NCI-H1694 (cell line): ENCODE measurements at regions not wholly inside any gene's neighbourhood (a gene's known extent, or its start where the extent isn't known, plus 50 kb on each side); places are given as distances from the start of the nearest gene placed in this dataset.

Source experiments
- DNase-seq: peaks from one replicate; lab custom pipeline; 2025; lab: John Stamatoyannopoulos, UW

DNA sequence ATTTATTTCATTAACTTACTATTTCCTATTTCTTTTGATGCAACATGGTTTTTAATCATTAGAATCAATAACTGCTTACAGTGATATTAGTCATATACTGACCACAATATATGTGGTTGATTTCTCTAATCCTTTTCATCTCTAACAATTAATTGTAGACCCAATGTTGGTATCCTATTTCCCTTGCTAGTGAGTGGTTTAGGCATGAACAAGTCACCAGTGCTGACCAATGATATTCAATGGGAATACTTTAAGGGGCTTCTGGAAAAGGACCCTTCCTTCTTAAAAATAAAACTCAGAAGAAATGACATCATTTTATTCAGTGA is 672.4 kb upstream of the GRAMD2B start:
- DNase-seq: no peak

DNA sequence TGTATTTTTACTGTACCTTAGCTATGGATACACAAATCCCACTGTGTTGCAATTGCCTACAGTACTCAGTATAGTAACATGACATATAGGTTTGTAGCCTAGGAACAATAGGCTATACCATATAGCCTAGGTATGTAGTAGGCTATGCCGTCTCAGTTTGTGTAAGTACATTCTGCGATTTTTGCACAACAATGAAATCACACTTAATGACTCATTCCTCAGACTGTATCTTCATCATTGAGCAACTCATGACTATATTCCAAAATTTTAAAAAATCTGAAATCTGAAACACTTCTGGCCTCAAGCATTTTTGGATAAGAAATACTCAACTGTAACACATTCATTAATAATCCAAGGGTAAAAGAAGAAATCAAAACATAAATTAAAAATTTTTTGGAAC is 666.8 kb upstream of the GRAMD2B start:
- no peak for DNase-seq

DNA sequence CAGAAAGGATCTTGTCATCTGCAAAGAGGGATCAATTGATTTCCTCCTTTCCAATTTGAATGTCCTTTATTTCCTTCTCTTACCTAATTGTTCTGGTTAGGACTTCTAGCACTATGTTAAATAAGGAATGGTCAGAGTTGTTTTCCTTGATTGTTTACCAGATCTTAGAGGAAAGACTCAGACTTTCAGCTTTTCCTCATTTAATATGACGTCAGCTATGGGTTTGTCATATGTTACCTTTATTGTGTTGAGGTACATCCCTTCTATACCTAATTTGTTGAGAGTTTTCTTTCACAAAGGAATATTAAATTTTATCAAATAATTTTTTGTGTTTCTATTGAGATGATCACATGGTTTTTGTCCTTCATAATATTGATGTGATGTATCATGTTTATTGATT is 656.5 kb upstream of the GRAMD2B start:
- no peak for DNase-seq

DNA sequence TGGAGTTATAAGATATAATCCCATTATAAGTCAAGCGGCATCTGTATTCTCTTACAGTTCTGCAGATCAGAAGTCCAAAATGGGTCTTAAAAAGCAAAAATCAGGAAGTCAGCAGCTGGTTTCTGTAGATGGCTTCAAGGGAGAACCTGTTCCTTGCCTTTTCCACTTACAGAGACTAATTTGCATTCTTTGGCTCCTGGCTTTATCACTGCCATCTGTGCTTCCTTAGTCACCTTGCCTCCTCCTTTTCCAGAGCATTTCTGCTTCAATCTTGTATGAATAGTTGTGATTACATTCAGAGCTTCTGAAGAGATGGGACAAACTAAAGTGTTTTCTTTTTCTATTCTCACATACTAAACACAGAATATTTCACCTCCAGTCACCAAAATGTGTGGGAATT is 647.3 kb upstream of the GRAMD2B start:
- DNase-seq: no peak

DNA sequence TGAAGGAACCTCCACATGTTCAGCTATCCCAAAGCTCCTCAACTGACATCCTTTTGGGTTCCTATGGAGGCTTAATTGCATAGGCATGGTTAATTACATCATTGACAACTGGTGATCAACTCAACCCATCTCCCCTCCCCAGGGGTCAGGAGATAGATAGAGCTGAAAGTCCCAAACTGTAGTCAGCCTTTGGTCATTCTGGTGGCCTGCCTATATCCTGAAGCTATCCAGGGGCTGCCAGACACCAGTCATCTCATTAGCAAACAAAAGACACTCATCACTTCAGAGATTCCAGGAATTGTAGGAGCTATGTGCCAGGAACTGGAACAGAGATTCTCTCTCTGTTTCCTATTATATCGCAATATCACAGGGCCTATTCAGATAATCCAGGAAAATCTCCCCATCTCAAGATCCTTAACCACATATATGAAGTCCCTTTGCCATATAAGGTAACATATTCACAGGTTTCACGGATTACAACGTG is 646.5 kb upstream of the GRAMD2B start:
- no peak for DNase-seq

DNA sequence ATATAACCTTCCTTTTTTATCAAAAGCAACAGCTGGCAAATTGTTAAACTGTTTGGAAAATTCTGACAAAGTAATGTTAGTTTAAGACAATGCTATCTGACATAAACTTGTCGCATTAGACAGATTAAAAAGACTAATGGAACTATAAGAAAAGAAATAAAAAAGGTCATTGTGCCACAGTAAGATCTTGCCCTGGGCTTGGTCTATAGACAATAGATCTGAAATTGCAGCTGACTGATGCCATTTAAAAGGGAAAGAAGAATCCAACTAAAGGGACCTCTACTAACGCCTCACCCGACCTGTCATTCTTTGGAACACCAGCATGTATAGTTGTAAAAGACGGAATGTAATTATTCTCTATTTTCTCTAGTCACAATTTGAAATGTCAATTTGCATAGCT is 644.4 kb upstream of the GRAMD2B start:
- DNase-seq: no peak

DNA sequence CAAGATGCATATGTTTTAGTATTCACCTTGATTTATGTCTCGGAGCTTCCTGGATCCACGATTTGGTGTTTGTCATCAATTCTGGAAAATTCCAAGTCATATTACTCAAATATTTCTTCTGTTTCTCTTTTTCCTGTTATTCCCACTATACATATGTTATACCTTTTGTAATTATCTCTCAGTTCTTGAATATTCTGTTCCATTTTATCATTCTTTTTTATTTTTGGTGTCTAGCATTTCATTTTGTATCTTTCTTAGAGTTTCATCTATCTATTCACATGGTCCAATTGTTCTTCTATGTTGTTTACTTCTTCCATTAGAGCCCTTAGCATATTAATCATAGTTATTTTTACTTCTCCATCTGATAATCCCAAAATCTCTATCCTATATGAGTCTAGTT is 637.8 kb upstream of the GRAMD2B start:
- DNase-seq: no peak

DNA sequence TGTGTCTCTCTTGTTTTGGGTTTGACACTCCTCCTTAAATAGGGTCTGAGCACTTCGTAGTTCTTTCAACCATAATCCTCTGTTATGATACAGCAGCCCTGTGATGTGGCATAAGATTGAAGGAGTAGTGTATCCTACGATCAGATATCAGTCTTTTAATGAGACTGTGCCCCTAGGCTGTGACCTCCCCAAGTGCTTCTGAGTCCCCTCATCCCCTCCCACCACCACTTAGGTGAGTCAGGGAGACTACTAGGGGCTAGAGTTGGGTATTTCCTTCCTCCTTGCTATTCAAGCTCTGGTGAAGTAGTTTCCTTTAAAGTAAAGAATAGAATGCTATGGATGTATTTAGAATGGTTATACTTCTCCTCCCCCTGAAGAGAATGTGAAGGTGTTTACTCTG is 637.2 kb upstream of the GRAMD2B start:
- DNase-seq: no peak

DNA sequence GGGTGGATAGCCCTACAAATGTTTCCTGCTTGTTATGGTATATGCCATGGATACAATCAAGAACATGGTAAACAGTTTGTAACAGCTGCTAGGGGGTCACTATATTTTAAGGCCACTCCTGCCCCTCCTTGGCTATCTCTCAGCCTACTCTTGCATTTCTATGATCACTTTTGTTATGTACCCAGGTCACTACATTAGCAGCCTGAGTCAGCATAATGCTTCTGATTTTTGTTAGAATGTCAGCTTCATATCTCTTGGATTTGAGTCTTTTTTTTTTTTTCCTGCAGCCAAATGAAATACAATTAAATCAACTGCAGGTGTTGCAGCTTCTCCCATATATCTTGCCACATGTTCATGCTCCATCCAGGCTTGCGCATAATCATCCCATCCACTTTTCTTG is 629.7 kb upstream of the GRAMD2B start:
- DNase-seq: no peak

DNA sequence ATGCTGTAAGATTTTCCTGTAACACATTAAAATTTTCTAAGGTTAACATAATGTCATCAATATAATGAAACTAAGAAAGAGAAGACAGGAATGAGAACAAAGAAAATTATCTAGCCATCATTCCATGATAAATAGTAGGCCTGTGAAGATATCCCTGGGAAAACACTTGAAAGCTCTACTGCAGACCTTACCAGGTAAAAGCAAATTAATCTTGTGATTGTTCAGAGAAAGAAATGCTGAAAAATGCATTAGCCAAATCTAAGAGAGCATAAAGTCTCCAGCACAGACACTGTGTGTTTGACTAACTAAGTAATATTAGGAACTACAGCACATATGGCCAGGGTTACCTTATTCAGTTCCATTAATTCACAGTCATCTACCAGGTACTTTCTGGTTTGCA is 628.3 kb upstream of the GRAMD2B start:
- DNase-seq: no peak

DNA sequence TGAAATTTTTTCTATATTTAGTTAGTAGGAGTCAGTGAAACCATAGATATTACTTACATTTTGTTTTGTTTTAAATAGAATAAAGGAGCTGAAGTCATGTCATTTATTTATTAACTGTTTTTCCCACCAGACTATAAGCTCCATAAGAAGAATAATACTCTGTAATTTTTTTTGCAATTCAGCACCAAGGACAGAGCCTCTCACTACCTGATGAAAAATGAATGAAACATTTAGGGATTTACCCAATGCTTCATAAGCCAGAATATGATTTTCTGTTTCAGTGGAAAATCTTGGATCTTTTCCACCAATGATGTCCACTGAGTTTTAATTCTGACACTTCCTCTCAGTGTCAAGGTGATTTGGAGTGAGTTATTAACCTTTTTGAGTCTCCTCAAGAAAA is 624.9 kb upstream of the GRAMD2B start:
- DNase-seq: no peak

DNA sequence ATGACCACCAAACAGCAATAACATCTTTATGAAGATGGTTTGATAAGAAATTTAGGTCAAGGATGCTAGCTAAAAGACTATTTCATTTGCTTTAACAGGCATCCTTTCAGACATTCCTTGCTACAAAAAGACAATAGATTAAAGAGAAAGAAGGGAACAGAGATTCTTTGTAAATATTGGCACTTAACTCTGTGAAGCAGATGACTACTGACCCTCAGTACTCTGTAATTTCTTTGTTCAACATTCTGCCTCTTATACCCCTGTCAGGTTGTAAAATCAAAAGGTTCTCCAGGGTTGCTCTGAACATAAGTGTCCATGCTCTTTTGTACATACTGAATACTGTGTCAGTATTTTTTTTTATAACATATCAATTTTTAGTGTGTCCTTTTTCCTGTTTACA is 610.6 kb upstream of the GRAMD2B start:
- no peak for DNase-seq

DNA sequence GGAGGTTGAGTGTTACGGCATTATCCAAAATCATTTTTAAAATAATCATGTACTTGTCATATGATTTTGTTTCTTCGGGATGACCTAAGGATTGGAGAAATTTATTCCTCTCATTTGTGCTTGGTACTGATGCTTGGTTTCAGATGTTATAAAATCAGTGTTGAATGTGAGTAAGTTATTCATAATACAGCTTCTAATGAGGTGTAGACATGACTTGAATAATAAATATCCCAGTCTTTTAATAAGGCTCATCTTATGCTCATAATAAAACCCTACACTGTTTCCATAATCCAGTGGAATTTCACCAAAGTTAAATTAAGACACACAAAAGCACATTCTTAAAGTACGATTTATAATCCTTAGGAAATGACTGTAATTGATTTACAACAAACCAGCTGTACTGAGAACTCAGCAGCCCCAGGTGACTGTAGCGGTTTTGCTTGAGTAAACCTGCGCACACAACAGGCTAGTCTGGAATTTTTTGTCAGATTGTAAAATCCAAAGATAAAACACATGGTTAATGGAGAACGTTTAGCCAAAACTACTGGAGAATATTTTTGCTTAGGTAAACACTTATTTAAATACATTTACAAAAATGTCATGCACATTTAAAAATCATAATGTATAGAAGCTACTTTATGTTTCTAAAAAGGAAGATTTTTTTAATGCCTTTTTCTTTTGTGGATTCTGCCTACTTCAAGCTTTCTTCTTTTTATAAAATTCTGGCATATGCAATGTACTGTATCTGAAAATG is 609.8 kb upstream of the GRAMD2B start:
- DNase-seq: no peak

DNA sequence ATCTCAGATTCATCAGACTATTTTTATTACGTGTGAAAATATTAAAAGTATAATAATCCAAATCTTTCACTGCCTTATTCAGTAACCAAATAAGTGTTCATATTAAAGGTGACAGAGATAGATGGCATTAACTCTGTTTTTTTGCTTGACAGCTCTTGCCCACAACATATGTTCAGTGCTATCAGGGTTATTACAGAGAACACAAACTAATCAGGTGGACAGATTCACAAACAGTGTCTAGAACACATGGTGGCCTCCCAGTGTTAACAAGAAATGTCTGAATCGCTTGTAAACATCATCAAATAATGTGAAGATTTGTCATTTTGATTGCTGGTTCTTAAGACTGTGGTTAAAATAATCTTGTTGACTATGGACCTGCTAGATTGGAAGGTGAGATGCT is 609.1 kb upstream of the GRAMD2B start:
- no peak for DNase-seq

DNA sequence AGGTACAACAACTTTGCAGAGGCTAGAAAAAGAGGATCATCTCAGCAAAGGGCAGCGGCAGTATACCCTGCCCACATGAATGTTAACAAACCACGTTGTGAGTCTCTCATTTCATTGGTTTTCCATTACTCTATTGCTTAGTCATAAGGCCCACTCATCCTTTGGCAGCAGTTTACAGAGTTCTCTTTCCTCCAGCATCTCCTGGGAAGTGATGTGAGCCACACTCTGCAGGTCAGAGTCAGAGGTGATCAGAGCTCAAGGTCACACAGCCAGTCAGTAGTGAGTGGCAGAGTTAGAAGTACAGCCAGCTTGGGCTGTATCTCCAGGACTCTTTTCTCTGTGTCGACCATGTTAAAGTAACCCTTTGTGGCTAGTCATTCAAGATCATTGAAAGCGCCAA is 599.6 kb upstream of the GRAMD2B start:
- no peak for DNase-seq

DNA sequence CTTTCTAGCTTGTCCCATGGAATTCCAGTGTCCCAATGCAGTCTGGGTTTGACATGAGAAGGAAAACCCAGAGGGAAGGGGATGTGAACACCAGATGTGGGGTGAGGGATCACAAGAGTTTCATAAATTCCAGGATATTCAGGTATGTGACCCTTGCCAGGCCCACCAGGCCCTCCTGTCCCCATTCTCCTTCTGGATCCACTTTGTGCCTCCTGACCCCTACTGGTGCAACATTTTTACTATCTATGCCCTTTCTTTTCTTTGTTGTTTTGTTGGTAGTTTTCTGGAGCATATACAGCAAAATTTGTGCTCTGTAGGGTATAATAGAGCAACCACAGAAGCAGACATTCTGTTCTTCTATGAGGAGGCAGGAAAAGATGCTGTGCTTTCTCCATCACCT is 597.0 kb upstream of the GRAMD2B start:
- no peak for DNase-seq

DNA sequence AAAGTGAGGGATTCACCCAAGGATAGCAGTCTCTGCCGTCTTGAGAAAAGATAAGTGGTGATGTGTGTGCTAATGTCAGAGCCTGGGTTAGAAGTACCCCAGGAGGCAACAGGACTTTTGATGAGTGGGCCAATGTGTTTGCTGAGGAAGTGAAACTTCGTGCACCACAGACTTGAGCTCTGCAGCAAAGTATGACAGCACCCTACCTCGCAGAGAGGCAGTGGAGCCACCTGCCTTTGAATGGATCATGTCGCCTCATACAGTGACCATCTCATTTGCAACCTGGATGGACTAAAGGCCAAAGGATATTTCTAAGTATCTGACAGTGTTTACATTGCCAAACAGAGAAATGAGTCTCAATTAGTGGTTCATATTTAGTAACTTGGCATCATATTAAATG is 593.9 kb upstream of the GRAMD2B start:
- DNase-seq: no peak

DNA sequence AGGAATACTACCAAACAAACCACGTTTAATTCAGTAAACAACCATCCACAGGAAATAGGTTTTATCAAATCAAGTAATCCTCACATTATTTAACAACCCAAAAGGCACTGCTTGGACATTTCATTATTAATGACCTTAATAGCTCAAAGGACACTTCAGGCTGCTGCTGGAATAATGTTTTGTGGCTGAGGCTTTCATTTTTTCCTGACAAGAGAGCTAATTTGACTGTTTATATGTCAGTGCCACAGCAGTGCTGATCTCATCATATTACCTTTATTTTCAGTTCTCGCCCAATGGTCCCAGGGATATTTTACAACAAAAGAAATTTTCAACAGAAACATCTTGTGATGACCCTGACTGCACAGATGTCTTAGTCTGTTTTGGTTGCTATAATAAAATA is 589.8 kb upstream of the GRAMD2B start:
- no peak for DNase-seq

DNA sequence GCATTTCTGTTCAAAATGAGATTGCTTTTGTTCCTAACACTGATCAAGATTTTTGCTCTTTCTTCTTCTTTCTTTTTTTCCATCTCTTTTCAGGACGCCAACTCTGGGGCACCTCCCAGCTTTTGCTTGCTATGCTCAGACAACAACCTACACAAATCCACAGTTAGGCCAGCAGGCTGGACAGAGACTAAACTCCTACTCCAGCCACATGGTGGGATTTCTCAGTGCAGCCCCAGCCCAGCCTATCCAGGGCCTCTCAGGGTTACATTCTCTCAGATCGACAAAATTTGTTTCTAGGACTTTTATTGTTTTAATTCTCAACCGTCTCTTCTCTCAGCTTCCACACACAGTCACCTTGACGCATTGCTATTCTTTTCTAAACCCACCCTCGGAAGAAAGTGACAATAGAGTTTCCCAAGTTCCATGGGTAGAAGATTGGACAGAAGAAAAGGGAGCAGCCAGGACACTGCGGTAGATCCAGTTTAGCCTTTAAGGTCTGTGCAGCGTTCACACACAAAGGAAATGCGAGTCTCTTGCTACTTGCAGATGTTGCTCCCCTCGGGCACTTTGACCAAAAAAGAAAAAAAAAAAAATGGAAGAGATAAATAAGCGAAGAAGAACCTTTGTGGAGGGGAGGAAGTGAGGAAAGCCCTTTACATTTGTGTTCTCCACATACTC is 588.6 kb upstream of the GRAMD2B start:
- DNase-seq: no peak

DNA sequence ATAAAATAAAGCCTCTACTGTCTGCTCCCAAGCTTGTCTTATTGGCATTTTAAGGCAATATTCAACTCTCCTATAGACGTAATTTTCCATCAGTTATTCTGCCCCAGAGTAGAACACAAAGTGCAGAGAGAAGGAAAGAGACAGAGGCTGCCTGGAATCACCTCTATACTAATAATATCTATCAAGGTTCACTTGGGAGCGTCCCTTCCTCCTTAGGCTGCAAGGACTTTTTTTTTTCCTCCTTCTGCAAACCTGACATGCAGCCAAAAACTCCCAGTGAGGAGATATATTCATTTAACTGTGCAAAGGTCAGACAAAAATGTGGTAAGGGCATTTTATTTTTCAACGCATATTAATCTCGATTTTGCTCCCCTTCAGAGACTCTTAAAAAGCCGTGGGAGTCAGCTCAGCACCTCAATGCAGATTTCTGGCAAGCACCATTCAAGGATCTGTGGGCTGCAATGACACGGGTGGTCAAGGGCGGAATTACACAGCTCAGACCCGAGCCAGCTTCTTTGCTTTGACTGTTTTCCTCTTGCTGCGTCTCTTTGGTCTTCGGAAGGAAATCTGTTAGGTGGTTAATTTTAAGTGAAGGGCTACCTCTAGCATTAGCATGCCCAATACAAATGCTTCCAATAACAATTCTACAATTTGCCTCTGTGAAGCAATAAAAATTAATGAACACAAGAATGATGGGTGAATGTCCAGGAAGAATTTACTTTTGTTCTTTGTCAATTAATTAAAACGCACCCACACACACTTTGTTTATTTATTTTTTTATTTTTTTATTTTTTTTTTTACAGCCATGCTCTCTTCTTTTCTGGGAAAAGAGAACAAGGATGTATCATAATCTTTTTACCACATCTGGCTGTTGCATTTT is 587.7 kb upstream of the GRAMD2B start:
- no peak for DNase-seq

DNA sequence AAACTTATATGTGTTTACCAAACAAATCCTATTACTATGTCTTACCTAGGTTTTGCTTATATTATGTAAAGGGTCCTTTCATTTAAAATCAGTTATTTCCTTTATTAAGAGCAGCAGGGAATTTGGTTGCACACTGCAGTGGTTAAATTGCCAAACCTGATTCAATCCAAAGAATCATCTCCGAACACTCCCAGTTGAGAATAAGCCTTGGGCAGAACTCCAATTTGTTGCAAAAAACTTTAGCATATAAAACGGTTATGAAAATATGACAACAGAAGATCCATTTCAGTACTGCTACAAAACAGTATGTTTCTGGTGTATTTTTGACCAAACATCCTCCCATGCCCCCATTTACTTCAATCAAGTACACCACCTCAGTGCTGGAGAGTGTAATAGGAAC is 587.0 kb upstream of the GRAMD2B start:
- no peak for DNase-seq

DNA sequence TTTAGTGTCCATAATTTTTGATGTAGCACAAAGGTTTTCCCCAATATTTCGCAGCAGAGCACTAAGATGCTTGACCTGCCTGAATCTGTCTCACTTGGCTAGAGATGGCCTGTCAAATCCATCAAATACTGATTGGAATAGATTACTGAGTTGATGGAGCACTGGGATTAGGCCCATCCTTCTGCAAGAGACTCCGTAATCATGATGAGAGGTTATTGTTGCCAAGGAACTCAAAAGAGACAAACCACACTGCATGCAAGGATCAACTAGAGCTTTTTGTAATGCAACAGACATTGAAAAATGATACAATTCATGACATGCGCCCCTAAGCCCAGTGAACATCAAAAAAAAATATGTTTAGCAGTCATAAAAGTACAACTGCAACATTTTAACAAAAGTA is 585.3 kb upstream of the GRAMD2B start:
- no peak for DNase-seq

DNA sequence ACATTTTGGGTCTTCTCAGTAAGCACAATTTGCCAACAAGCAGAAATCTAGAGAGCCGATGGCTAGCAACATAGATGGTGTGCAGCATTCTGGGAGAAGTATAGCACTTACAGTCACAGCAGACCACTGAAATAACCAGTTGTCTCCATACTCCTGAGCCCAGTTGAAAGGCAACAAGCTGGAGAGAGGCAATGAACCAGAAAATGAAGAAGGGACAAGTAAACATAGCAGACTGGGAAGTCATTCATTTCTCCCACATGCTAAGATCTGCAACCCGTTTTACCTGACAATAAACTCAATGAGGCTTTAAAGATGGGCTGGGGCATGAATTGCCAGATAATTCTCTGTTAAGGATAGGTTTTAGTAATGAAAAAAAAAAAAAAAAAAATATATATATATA is 575.6 kb upstream of the GRAMD2B start:
- no peak for DNase-seq
